Heart left ventricle (tissue), 13 donors: ENCODE measurements at regions not wholly inside any gene's neighbourhood (a gene's known extent, or its start where the extent isn't known, plus 50 kb on each side); places are given as distances from the start of the nearest gene placed in this dataset.

Experiments
- CTCF ChIP-seq, 12 donors: fragments of 200-600 bp; sonication (generic) in 4 of 12; IDR thresholded peaks; one replicate each; pipeline versions ENCODE4 v1.5.0 to v1.8.0; 2018 to 2022; ENCODE audit warnings: antibody characterized with exemption in 12 of 12, mild to moderate bottlenecking in 5 of 12
- POLR2A ChIP-seq, 2 donors: fragments of 450-650 bp; IDR thresholded peaks; one replicate each; pipeline ENCODE4 v1.6.1; 2017; ENCODE audit warnings: antibody characterized with exemption in 2 of 2, mild to moderate bottlenecking in 2 of 2, moderate library complexity in 2 of 2
- donor health status: ischemic (EF 13 %, LVEDD 7.1; RV severe dilation, severe dysfunction).
- donor health status: DM: no; HTN: yes; CAD: no.
- donor health status: DM: no; HTN: no; CAD: no.
- donor health status: ischemic (EF 25% LVEDD 6.9; RV normal size, moderate dysfunction).
- donor health status: ischemic (EF 25% LVEDD 5.7; RV mildly dilated, moderate dysfunction).
- donor health status: ischemic (EF 35%, LVEDD 5.7; RV mildly dilated, moderate dysfunction).
- donor health status: nonischemic (EF 11% LVEDD 7.7; RV severe dilation, severe dysfunction).
- donor health status: DM: yes; HTN: yes; CAD: no.
- donor health status: PGD.
- donor health status: ischemic (EF 29% LVEDD 5.4; RV normal size, mild dysfunction).
- donor health status: nonischemic (EF 23%, LVEDD 6.1; RV moderate dilation, normal function).

- no peak for TF ChIP-seq CTCF (IDR thresholded peaks at IDR 0.05)
- TF ChIP-seq POLR2A (IDR thresholded peaks at IDR 0.05), result no peak
Measured at GRCh38 chr6:99121748-99122147, 174.0 kb upstream of the FBXL4 start.
